H7 (cell line): ENCODE measurements at regions not wholly inside any gene's neighbourhood (a gene's known extent, or its start where the extent isn't known, plus 50 kb on each side); places are given as distances from the start of the nearest gene placed in this dataset.
"Not testable (repeated sequence)": the region's sequence is repeated elsewhere in the genome, so short reads cannot be mapped to it uniquely, and the experiment has no call there.

ENCODE experiments used
- DNase-seq: peaks from one replicate; pipeline ENCODE4 v3.0.0; 2012
- H3K27me3 ChIP-seq: 2 replicates; pipeline ENCODE4 v1.6.0; 2011; ENCODE audit warnings: mild to moderate bottlenecking, low read length; ENCODE audit not compliant: control insufficient read depth, insufficient read depth
- H3K36me3 ChIP-seq: replicated peaks from 2 replicates; pipeline ENCODE4 v1.5.1; 2011; ENCODE audit warnings: low read length; ENCODE audit not compliant: control insufficient read depth, insufficient read depth
- H3K4me3 ChIP-seq: 2 replicates; pipeline ENCODE4 v1.5.1; 2011; ENCODE audit warnings: low read depth, mild to moderate bottlenecking, control low read depth, low read length, moderate library complexity; ENCODE audit not compliant: insufficient read depth

DNA sequence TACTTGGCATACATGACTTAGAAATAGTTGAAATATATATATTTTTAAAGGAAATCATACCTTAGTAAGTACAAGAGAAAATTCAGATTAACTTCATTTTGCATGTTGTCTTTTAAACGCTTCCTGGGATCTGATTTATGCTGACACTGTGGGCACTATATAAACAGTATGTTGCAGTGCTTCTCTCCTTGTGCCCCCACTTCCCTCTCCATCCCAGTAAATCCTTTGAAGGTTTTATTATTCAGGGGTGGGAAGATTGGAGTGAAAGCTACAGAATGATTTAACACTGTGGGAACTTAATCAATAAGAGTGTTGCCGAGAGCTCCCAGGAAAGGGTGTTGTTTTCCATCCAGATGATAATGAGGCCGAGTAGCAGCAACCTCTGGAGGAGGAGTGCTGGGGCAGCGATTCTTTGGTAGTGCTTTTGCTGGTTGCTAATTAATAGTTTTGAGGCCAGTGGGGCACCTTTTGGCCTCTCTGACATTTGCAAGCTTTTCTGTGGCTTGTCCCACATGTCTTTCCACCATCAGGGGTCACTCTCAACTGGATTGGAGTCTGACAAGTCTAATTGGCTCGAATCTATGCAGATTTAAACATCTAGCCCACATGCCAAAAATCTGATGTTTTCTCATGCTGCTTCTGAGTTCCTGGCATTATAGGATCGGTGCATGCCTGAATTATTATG, 183.0 kb upstream of the MMS22L start:
- DNase-seq: peak; percentile 1
- Histone ChIP-seq H3K36me3 (no peaks in the 10 kb centered on the region), H3K4me3 (no peak overlapping the region), H3K27me3 (no peaks in the 10 kb centered on the region)

DNA sequence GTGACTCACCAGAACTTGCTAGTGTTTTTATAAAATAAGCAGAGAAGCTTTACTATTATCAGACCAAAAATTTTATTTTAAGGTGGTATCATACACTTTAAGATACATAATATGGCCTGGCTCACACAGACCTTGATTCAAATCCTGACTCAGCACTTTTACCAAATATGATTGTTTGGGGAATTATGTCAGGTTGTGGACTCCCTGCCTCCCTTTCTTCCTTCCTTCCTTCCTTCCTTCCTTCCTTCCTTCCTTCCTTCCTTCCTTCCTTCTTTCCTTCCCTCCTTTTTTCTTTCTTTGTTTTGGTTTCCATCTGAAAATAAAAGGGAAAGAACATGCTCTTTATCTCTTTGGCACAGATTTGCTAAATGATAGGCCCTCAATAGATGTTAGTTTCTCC, 186.0 kb upstream of the MMS22L start:
- Histone ChIP-seq H3K27me3 (no peaks in the 10 kb centered on the region), H3K4me3 (no peak overlapping the region), H3K36me3 (no peaks in the 10 kb centered on the region)
- no peak for DNase-seq

DNA sequence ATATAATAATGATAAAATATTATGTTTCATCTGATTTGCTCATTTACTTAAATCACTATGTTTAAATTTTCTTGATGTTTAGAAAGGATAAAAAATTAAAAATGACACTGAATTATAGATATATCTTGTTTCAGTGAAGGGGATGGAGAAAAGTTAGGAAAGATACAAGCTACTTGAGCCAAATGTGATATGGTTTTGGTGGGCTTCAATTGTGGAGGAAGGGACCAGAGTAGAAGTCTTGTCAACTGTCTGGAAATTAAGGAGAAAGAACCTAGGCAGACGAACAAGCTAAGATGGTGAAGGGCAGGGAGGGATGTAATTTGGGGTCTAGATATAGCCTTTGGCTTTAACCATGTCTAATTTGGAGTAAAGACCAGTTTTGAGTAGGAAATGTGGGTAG, 186.4 kb upstream of the MMS22L start:
- no peak overlapping the region for H3K4me3 ChIP-seq
- DNase-seq: no peak
- H3K36me3 ChIP-seq: no peaks in the 10 kb centered on the region
- H3K27me3 ChIP-seq: no peaks in the 10 kb centered on the region

DNA sequence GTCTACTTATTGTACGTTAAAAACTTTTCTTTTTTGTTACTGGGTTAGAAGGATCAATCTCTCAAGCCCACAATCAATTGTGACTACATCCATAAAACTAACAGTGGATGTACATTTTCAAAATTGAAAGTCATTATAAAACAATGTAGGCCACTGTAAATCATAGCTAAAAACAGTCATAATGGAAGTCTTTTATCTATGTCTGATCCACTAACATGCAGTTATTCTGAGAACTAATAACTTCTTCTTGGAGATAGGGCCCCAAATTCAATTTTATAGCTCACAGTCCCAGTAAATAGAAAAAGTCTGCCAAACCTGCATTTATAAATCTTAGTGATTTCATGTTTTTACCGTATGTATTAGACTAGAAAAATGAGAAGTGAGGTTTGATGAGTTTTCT, 187.3 kb upstream of the MMS22L start:
- Histone ChIP-seq H3K27me3 (no peaks in the 10 kb centered on the region), H3K36me3 (no peaks in the 10 kb centered on the region), H3K4me3 (no peak overlapping the region)
- DNase-seq: no peak

DNA sequence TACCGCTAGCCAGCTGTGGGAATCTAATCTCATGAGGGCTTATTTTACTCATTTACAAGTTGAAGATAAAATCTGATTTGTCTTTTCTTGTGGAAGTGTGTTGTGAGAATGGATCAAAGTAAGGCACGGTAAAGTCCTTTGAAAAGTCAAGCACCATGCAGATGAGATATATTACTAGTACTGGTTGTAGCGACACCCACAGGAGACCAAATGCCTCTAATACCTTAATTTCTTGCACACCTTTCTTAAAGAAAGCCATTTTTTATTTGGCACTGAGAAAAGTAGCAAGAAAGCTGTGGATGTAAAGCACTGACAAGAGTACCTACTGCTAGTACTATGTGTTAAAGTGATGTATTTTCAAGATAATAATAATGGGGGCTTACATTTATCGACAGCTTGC, 191.0 kb upstream of the MMS22L start:
- no peak overlapping the region for H3K4me3 ChIP-seq
- no peaks in the 10 kb centered on the region for H3K27me3 ChIP-seq
- H3K36me3 ChIP-seq: no peaks in the 10 kb centered on the region
- no peak for DNase-seq

DNA sequence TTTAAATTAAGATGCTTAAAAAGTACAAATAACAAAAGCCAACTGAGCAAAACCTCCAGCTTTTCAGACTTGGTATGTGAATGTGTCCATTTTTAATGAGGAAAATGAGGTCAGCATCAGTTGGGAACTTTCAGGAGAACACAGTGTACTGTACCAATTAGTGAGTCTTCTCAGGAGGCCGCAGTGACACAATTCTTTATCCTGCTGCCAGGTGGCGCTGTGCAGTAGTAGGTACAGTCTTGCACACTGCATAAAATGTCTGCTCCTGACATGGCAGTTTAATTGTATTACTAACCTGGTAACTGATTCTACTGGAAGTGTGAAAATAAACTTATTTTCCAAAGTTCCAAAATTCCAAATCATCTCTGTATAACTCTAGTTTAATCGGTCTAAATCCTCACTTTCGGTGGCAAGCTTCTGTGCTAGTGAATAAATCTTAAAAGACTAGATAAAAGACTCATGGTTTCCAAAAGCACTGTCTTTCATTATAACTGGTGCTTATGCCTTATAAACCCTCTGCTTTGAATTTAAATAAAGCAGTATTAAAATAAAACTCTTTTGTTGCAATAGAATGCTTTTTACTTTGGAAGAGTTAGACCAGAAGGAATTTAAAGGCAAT, 214.8 kb upstream of the MMS22L start:
- Histone ChIP-seq H3K4me3 (no peak overlapping the region), H3K36me3 (no peaks in the 10 kb centered on the region), H3K27me3 (no peaks in the 10 kb centered on the region)
- DNase-seq: peak; percentile 16

DNA sequence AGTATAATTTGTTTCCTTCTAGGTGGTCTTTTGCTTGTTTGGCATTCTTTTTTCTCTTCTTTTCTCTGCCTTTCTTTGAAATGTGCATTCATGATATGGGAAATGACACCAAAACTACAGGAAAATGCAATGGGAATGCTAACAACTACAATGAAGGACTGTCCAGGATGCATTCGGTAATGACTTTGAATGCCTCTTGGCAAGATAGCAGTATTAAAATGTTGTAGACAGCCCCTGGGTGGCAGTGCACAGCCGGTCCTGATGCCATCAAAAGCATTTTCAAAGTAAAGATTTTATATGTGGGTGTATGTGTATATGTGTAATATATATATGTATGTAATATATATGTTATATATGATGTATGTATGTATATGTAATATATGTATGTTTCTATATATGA, 218.8 kb upstream of the MMS22L start:
- no peaks in the 10 kb centered on the region for H3K27me3 ChIP-seq
- H3K36me3 ChIP-seq: no peaks in the 10 kb centered on the region
- DNase-seq: no peak
- no peak overlapping the region for H3K4me3 ChIP-seq

DNA sequence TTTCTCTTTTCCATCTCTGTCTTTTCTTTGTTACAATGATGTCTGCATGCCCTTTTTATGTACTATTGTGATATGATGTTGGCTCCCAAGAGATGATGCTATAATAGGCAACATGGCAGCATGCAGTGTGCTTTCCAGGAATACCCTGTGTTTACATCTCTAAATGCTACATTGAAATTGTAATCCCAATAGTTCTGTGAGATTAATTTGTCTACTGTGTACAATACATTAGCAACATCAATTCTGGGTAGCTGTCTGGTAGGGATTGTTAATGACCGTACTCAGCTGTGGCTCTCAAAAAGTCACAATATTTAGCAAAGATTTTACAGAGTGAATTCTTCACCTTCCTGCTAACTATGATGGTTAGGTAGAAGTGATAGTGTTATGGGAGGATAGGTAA, 225.6 kb upstream of the MMS22L start:
- DNase-seq: no peak
- Histone ChIP-seq H3K4me3 (no peak overlapping the region), H3K27me3 (no peaks in the 10 kb centered on the region), H3K36me3 (no peaks in the 10 kb centered on the region)

DNA sequence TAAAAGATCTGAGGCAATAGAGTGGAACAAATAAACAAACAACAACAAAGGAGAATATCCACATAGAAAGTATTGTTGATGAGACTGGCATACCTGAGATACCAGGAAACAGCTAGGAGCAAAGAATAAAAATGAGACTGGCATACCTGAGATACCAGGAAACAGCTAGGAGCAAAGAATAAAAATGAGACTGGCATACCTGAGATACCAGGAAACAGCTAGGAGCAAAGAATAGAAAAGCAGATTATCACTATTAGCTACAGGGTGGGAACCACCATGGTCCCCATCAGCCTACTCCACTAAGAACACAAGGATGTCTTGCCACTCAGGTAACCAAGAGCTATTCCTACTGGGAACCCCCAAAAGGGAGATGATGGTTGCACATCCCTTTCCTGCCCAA, 230.2 kb upstream of the MMS22L start:
- not testable (repeated sequence) for DNase-seq, H3K27me3 ChIP-seq

DNA sequence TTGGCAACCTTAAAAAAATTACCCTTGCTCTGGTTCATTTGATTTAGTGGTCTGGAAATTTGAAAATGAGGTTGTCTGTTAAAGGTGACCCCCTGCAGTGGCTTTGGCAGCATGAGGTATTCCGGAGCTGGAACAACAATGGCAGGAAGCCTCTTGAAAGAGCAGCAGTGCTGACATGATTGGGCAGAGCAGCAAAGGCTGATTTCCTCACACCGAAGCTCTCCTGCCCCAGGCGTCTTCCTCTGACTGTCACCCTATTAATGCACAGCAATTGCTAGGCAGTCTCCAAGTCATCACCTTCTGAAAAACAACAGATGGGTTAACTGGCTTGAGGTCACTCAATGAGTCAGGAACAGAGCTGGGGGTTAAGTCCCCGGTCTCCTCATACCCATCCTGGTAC, 241.8 kb upstream of the MMS22L start:
- H3K27me3 ChIP-seq: no peaks in the 10 kb centered on the region
- no peak overlapping the region for H3K4me3 ChIP-seq
- H3K36me3 ChIP-seq: no peaks in the 10 kb centered on the region
- DNase-seq: peak; percentile 16

More for the DNA sequence above, 230.2 kb upstream of the MMS22L start:
- not testable (repeated sequence) for H3K36me3 ChIP-seq, H3K4me3 ChIP-seq

DNA sequence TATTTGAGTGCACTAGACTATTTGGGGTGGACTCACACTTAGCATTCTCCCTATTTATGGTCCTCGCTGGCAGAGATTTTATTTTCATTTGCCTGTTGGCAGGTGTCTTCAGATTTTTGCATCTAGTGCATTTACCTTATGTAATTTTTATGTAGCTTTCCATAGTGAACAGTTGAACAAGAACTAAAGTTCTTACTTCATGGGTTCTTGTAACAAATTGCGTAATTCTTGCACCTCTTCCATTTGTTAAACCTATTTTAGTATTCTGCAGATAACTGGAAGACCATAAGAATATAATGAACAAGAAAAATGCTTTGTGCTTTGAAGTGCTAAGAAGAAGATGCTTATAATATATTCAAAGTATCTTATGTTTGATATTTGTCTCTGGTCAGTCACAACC, 252.8 kb upstream of the MMS22L start:
- no peak for DNase-seq
- Histone ChIP-seq H3K27me3 (no peaks in the 10 kb centered on the region), H3K4me3 (no peak overlapping the region), H3K36me3 (no peaks in the 10 kb centered on the region)

DNA sequence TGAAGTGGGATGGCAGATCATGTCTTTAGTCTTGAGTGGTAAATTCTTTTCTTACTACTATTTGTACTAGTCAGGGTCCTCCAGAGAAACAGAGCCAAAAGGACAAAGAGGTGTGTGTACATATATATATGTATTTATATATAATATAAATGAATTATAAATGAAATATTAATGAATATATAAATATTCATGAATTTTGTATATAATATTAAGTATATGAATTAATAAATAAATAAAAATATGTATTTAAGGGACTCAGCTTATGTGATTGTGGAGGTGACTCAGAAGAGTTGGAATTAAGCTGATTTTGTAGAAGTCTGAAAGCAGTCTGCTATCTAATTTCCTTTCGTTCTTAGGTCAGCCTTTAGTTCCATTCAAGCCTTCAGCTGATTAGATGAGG, 265.3 kb upstream of the MMS22L start:
- no peak overlapping the region for H3K4me3 ChIP-seq
- no peak for DNase-seq
- H3K27me3 ChIP-seq: no peaks in the 10 kb centered on the region
- no peaks in the 10 kb centered on the region for H3K36me3 ChIP-seq

DNA sequence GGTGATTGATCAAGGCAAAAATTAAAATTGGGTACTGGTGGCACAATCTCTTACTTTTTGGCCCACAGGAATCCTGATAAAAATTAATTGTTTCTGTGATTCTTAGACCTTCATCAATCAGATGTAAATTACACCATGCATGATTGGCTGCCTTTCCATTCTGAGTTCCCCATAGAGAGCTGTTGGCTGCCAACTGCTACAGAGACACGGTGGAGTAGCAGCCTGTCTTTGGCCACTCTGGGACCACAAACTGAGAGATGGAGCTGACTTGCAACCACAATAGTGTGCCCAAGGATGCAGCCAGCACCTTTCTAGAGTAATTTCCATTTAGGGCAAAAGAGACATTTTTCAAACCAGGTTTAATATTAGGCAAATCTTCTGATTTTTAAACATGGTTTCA, 274.3 kb upstream of the MMS22L start:
- Histone ChIP-seq H3K36me3 (no peaks in the 10 kb centered on the region), H3K4me3 (no peak overlapping the region), H3K27me3 (no peaks in the 10 kb centered on the region)
- DNase-seq: peak; percentile 2

DNA sequence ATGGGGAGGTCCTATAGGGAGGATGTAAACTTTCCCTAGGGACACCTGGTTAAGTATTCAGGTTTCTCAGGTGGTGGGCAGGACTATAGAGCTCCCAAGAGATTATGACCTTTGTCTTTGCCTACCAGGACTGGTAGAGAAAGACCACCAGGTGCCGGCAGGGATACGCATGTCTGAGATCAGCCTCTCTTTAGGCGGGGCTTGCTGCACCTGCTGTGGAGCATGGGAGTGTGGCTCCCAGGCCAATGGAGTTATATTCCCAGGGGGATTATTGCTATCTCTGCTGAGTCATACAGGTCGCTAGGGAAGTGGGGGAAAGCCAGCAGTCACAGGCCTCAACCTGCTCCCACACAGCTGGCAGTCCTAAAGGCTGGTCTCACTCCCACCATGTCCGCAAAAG, 280.5 kb upstream of the MMS22L start:
- Histone ChIP-seq H3K4me3 (no peak overlapping the region), H3K36me3 (no peaks in the 10 kb centered on the region), H3K27me3 (no peaks in the 10 kb centered on the region)
- no peak for DNase-seq

DNA sequence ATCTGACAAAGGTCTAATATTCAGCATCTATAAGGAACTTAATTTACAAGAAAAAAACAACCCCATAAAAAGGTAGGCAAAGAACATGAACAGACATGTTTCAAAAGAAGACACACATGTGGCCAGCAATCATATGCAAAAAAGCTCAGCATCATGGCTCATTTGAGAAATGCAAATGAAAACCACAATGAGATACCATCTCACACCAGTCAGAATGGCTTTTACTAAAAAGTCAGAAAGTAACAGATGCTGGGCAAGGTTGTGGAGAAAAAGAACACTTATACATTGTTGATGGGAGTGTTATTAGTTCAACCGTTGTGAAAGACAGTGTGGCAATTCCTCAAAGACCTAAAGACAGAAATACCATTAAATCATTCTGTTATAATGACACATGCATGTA, 289.9 kb upstream of the MMS22L start:
- Histone ChIP-seq H3K36me3 (no peaks in the 10 kb centered on the region), H3K27me3 (no peaks in the 10 kb centered on the region), H3K4me3 (no peak overlapping the region)
- no peak for DNase-seq

DNA sequence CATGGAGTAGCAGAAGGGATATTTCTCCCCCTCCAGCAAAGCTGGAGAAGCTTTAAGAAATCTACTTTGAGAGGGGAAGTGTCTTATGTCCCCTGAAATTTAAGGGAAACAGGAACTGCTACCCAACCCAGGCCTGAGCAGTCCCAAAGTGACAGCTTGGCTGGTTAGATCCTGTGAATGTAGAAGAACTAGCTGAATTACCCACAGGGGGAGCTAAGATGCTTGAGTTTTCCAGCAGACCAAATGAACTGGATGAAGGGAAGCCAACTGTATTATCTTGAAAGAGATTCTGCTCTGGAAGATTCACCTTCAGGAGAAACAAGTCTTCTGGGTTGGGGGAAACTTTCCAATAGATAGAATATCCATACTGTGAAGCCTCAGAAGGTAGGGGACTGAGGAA, 303.3 kb upstream of the MMS22L start:
- Histone ChIP-seq H3K27me3 (peaks cover 41% of the 10 kb centered on the region), H3K4me3 (no peak overlapping the region), H3K36me3 (no peaks in the 10 kb centered on the region)
- DNase-seq: peak; percentile 12
